ENCODE measurements at regions not wholly inside any gene's neighbourhood (a gene's known extent, or its start where the extent isn't known, plus 50 kb on each side); places are given as distances from the start of the nearest gene placed in this dataset.

GRCh38 chr3:150135287-150135721 is 164.6 kb upstream of the PFN2 start:
- H3K27ac ChIP-seq (replicated peaks in 1 of 4) = no peak overlapping the region
- intact Hi-C loops (cut with DNase I) = no loop called here
- 89% methylated on average over 1 of the region's 1 CpG for WGBS

DNA sequence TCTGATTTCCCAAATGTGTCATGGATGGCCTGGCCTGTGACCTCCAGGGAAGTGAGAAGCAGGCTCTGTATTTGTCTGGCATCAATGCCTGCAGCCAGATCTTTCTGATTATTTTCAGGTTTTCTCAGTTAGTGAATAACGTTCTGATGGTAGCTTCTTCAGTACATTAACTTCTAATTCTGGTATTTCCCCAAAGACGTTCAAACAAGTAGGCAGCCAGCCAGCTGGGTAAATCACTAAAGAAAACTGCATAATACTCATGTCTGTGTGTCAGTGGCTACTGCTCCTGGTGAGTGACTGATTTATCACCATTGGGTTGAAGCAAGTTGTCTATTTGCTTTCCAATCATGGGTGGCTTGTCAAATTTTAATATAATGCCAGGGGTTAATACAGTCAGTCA is 162.6 kb upstream of the PFN2 start:
- DNase-seq (ENCODE audit: extremely low spot score) = no peak
- no peak overlapping the region for H3K4me3 ChIP-seq
- no peak overlapping the region for H3K27ac ChIP-seq (replicated peaks in 1 of 4)
- H3K27me3 ChIP-seq = no peaks in the 10 kb centered on the region
- 54% methylated on average over 2 of the region's 2 CpGs for WGBS
- intact Hi-C loops (cut with DNase I) = no loop called here
- no peaks in the 10 kb centered on the region for H3K4me1 ChIP-seq
- TF ChIP-seq EP300 (IDR thresholded peaks at IDR 0.05) (no peak), CTCF (IDR thresholded peaks at IDR 0.05) (no peak), POLR2A (IDR thresholded peaks at IDR 0.05; ENCODE audit: low read depth) (no peak), POLR2AphosphoS5 (IDR thresholded peaks at IDR 0.05) (no peak)
- no peaks in the 10 kb centered on the region for H3K36me3 ChIP-seq
- H3K9me3 ChIP-seq = no peaks in the 10 kb centered on the region

More at GRCh38 chr3:150135287-150135721, 164.6 kb upstream of the PFN2 start:
- no peaks in the 10 kb centered on the region for H3K9me3 ChIP-seq
- no peaks in the 10 kb centered on the region for H3K36me3 ChIP-seq
- no peak for TF ChIP-seq CTCF (IDR thresholded peaks at IDR 0.05)
- no peak for TF ChIP-seq EP300 (IDR thresholded peaks at IDR 0.05)
- no peak for TF ChIP-seq POLR2AphosphoS5 (IDR thresholded peaks at IDR 0.05)
- no peak for TF ChIP-seq POLR2A (IDR thresholded peaks at IDR 0.05; ENCODE audit: low read depth)
- H3K27me3 ChIP-seq = no peaks in the 10 kb centered on the region
- DNase-seq (ENCODE audit: extremely low spot score) = no peak
- no peaks in the 10 kb centered on the region for H3K4me1 ChIP-seq
- no peak overlapping the region for H3K4me3 ChIP-seq

- Histone ChIP-seq H3K4me1 (no peaks in the 10 kb centered on the region), H3K27me3 (no peaks in the 10 kb centered on the region), H3K9me3 (no peaks in the 10 kb centered on the region), H3K27ac (replicated peaks in 1 of 4) (no peak overlapping the region), H3K4me3 (no peak overlapping the region), H3K36me3 (no peaks in the 10 kb centered on the region)
- intact Hi-C loops (cut with DNase I) = no loop called here
- no peak for TF ChIP-seq POLR2AphosphoS5 (IDR thresholded peaks at IDR 0.05)
- no peak for TF ChIP-seq EP300 (IDR thresholded peaks at IDR 0.05)
- no peak for TF ChIP-seq CTCF (IDR thresholded peaks at IDR 0.05)
- no peak for TF ChIP-seq POLR2A (IDR thresholded peaks at IDR 0.05; ENCODE audit: low read depth)
- WGBS = 70% methylated on average over 6 of the region's 6 CpGs
- no peak for DNase-seq (ENCODE audit: extremely low spot score)
Observed at GRCh38 chr3:150132101-150132749, 161.5 kb upstream of the PFN2 start.

DNA sequence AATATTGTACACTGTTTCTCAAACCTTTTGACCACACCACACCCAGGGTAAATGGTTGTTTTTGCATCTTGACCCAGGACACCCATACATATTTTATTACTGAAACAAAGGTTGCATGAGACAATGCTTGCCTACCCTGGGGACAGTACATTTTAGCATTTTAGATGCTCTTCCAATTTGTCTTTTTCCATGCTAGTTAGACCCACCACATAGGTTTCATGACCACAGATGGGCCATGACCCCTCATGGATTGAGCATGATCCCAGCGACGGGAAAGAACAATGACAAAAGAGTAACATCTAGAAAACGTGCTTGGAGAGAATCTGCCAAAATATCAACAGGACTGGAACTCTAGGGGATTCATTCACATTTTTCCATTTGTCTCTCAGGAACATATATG is 161.0 kb upstream of the PFN2 start:
- Histone ChIP-seq H3K4me3 (no peak overlapping the region), H3K36me3 (no peaks in the 10 kb centered on the region), H3K27me3 (no peaks in the 10 kb centered on the region), H3K4me1 (no peaks in the 10 kb centered on the region), H3K9me3 (no peaks in the 10 kb centered on the region), H3K27ac (replicated peaks in 1 of 4) (no peak overlapping the region)
- DNase-seq (ENCODE audit: extremely low spot score) = peak; percentile 81
- intact Hi-C loops (cut with DNase I) = no loop called here
- no peak for TF ChIP-seq EP300 (IDR thresholded peaks at IDR 0.05)
- TF ChIP-seq POLR2A (IDR thresholded peaks at IDR 0.05; ENCODE audit: low read depth) = no peak
- no peak for TF ChIP-seq POLR2AphosphoS5 (IDR thresholded peaks at IDR 0.05)
- no peak for TF ChIP-seq CTCF (IDR thresholded peaks at IDR 0.05)
- 86% methylated on average over 3 of the region's 3 CpGs for WGBS
